Iris pigment epithelial cell (primary cell): ENCODE measurements at regions not wholly inside any gene's neighbourhood (a gene's known extent, or its start where the extent isn't known, plus 50 kb on each side); places are given as distances from the start of the nearest gene placed in this dataset.
"Not testable (repeated sequence)": the region's sequence is repeated elsewhere in the genome, so short reads cannot be mapped to it uniquely, and the experiment has no call there.

Experiments
- DNase-seq: peaks from one replicate; pipeline ENCODE4 v3.0.0-alpha.2; 2011; ENCODE audit warnings: low read depth

DNA sequence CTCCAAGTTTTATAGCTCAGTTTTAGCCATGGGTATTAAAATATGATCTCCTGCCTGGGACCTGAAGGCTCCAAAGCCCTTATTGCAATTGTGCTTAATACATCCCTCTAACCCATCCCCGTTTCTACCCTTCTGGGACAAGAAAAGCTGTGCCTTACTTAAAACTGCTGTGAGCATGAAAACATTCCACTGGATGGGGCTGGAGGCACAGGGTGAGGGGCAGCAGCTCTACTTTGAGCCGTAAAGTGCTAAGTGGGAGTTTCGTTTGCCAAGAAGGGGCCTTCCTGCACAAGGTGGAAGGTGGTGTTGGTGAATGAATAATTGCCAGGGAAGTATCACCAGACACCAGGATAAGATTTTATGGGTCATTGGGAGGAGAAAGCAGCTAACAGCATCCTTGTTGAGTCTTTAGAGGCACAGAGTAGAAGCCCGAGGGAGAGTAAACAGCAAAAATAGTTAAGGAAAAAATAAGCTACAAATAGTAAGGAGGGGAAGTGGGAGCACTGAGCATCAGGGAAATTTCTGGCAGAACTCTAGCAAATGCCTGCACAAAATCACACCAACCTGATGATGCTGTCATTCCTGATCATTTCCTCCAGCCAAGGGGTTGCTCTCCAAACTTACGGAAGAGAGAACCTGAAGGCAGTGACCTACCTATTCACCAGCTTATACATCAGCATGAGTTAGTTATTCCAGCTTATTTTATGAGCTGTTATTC, 218.4 kb downstream of the MREG start:
- no peak for DNase-seq

DNA sequence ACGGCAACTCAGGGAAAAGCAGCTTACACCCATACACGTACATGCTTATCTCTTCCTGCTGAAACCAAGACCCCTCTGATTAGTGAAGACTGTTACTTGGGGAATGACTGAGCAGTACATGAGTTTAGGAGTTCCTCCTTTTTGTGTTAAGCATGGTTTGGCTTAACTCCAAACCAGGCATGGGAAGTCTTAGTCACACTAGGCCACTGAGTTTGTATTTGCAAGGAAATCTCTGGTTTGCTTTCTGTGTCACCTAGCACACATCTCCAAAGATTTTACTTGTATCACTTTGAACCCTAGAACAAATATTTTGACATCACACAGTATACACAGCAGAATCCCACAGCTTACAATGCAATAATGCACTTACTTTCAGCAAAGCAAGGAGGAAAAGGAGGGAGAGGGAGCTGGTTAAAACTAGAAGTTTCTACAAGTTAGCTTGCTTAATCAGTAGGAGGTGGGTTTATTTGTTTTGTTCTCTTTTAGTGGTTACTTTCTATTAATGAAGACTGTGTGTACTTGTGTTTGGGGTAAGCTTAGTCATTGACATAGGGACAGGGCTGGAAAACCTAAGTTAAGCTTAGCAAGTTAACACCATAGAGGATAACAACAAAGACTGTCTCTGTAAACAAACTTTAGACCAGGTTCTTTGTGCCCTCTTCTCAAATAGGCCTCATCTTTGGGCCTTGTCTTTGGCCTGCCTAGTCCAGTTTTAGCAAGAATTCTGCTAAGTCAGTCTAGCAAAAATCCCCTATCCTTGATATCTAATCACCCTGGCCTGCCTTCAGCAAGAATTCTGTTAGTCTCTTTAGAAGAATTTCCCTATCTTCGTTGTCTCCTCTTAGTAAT, 219.4 kb downstream of the MREG start:
- DNase-seq, result peak; percentile 98

DNA sequence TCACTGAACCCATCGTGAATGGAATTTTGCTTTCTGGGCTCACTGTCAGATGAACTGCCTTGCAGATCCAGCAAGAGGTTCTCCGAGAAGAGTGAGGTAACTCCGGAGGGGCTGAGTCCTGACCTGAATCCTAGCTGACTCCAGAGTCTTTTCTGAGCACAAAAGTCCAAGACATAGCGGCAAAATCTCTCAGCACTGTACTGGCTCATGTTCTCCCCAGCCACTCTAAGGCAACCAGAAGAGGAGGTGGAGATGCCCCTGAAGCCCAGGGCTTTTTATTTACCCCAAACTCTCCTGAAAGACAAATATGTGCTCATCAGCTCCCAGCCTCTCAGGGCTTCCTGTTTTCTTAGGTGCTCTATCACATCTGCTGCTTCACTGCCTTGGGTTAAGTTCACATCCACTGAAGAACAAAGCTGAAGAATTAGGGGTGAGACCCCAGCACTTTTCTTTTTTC, 221.8 kb downstream of the MREG start:
- no peak for DNase-seq

DNA sequence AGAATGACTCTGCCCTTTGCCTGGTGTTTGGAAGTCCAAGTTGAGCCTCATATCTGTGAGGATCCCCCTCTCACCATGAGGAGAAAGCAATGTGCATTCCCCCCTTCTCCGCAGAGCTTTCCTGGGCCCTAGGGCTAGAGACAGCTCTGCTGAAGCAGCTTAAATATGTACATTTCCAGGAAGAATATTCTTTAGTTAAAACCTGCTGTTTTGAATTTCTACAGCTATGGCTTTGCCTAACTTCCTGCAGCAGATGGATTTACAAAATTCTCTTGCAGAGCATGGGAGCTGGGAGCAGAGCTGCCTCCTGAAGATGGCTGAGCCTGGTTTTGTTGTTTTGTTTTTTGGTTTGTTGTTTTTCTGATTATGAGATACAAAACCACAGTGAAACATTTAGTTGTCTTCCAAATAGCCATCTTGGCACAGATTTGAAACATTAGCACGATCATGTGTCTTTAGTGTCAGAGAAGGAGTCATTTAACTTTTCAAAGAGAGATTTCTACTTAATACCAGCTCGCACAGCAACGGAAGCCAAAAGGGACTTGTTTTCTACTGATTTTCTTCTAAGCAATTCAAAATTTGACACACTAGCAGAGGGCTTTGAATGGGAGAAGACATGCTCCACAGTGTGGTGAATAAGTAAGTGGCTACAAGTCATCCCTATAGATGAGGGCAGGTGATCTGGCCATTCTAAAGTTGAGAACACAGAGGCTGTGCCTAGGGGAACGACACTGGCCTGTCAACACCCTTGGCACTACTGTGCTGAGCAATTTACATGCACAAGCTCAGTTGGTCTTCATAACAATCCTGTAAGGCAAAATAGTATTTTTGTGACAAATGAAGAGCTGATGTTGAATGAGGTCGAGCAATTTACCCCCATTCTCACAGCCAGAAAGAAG, 222.6 kb downstream of the MREG start:
- no peak for DNase-seq

DNA sequence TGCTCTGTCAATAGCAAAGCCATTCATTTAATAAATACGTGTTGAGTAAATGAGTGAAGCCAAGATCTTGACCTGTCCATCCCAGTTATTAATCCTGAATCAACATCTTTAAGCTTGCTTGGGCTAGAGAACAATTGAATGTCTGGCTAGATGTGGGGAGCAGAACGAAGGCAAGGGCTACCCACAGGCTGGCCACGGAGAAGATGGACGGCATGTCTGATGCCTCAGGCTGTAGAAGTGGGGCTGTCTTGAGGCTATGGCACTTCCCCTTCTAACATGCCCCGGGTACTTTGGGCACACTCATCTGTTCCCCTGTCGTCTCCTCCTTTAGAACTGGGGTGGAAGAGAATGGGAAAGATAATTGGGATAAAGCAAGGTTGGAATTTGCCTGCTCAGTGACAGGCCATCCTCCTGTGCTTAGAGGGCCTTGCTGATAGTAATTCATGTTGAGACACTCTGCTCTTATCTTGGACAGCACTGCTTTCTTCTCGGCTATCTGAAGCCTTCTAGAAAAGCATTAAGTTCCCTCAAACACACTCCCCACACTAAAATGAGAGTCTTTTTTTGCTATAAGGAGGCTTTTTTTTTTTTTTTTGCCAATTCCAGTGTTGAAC, 225.7 kb downstream of the MREG start:
- DNase-seq, result no peak

DNA sequence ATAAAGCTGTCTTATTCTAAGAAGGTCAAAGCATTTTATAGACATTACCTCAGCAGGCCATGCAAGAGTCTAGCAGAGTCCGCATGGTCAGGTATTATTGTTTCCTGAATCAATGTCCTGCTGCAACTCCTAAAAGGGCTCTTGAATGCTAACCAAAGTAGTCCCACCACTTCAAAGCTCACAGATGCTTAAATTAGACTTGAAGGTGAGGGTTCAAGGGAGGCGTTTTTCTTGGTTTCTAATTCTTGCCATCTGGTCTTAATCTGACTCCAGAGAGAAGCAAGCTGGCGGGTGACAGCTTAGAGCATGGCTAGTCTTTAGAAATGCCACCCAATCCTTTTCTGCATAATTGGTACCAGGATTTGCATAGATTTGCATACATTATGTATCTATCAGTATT, 226.3 kb downstream of the MREG start:
- DNase-seq, result no peak

DNA sequence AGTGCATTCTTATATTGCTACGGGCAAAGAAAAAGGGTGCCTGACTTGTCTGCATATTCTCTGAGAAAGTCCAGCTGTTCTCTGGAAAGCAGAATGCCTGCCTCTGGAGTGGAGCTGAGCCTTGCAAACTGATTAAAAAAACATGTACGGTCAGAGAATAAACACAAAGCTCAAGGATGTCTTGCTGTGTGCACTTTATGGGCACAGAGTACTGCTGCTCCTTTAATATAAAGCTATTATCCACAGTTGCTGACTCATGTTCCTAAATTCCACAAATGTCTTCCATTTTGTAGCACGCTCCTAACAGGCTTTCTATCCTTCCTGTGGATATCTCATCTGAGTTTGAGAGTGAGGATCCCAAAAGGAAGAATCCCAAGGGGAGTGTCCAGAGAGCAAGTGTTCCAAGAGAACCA, 229.0 kb downstream of the MREG start:
- DNase-seq, result peak; percentile 55

DNA sequence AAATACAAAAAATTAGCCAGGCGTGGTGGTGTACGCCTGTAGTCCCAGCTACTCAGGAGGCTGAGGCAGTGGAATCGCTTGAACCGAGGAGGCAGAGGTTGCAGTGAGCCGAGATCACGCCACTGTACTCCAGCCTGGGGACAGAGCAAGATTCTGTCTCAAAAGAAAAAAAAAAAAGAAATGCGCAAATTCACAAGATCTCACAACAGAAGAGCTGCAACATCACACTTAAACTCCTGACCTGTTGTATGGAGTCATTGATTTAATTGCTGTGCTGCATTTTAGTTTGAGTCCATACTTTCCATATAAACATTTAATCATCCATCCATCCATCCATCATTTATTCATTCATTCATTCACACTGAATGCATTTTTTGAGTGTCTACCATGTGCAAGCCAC, 229.7 kb downstream of the MREG start:
- DNase-seq, result not testable (repeated sequence)

DNA sequence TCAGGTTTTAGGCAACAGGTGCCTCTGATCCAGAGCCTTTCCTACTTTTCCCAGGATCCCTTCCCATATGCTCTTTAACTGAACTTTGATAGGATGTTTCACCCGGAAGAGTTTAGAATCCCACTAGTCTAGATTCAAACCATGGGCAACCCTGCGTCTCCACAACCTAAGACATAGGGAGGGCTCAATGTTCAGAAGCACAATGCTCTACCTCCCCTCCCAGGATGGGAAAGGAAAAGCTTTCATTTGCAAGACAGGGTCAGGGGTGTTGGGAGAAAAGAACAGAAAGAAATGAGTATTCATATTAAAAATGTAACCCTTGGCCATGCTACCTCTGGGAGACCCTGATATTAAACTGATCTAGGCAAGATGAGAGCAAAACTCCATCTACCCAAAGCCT, 230.4 kb downstream of the MREG start:
- DNase-seq, result no peak

DNA sequence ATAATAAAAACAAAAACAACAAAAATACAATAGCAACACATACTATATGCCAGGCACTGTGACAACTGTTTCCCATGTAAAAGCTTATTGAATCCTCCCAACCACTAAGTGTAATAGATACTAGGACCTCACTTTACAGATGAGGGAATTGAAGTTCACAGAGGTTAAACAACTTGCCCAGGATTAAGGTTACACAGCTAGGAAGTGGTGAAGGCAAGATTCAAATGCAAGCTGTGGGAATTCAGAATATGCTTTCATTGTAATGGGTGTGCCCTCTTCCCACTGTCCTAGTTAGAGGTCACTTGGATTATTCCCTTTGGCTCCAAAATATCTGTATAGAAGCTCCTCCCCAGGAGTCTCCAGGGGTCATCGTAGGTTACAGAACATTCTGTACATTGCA, 231.1 kb downstream of the MREG start:
- DNase-seq, result no peak

DNA sequence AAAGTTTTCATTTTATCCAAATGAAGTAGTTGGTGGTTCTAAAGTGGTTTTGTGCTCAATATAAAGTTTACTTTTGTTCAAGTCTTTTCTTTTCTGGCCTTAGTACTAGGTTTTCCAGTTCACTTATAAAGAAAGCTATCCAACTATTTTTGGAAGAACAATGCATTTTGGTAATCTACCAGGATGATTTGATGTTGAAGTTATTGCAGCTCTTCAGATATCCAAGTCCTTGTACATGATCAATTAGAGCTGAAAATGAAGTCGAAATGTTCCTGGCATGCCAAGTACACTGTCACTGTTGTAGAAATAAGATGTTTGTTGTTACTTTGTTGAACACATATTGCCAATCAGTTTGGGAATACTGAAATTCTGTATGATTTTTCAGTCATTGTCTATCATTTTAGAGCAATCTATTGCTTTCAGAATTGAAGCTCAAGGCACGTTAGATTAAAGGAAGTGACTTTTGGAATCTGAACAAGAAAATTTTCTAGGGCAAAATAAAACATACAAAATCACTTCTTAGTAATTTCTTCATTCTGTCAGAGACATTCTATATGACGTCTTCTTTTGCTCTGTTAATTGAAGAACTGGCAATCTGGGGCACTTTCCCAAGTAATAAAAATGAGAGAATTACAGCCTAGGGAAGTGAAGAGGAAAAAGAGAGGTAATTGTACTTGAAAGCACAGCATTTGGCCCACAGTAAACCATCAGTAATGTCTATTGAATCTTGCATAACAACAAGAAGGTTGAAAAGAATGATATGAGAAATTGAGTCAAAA, 232.3 kb downstream of the MREG start:
- DNase-seq, result no peak

DNA sequence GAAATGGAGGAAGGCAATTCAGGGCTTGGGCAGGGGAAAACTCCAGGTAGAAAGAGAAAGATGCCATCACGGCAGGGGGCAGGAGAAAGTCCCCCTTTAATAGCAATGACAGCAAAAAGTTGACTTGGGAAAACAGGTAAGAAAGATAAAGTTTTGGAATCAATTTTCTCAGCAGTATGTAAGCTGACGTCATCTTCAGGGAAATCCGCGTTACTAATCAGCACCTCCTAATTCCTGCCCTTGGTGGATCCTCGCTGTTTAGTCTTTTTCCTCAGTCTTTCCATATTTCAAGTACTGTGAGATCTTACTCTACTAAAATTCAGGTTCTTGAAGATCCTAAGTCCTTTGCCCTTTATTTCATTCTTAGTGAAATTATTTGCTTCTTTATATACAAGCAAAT, 233.0 kb downstream of the MREG start:
- no peak for DNase-seq

DNA sequence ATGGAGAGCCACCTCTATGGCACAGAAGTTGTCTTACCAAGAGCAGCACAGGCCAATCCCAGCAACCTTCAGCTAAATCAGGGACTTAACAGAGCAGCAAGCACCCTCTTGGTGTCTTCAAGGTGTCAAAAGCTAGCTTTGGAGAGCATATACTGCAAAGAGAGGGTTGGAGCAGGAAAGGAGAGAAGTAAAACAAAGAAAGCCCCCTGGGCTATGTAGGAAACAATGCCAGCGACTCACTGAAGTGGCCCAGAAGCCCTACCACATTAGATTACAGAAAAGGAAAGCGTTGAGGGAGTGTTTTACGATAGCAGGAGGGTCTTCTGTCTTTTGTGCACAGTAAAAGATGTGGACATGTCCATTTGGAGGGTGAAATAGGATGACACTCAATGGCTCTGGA, 233.4 kb downstream of the MREG start:
- no peak for DNase-seq

DNA sequence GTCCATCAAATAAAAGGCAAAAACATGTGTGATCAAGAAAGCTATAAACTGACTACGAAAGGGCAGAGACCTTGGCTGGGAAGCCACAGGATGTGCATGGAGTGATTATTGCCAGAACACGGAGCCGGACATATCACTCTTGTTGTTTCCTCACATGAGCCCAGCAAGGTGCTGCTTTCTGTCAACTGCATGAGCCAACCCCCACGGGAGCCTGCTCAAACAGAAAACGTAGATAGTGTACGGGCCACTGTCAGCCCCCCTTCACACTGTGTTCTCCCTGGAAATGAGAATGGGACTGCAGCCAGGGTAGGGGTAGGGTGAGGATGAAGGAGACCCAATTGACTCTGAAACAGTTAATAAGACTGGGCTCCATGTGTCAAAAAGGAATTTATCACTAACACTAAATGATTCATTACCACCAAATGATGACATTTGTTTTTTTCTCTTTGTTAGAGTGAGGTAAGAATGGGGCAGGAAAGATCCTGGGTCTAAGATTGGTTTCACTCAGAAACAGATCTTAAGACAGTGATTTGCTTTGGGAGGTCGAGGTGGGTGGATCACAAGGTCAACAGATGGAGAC, 235.8 kb downstream of the MREG start:
- no peak for DNase-seq

DNA sequence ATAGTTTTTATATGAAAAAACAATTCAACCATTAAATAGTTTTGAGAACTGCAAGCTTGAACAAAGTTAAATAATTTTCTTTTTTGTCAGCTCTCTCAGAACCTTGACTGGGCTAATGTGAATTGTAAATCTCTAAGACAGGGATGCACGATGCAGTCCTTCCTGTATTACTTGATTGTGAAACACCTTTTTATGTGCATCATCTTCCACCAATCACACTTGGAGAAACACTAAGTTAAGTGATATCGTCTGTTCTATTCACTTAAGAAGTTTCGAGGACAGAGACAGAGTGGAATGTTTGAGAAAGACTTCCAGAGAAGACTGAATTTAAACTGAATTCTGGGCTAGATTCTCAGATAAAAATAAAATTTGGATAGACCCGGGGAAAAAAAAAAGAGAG, 238.2 kb downstream of the MREG start:
- DNase-seq, result peak; percentile 62

DNA sequence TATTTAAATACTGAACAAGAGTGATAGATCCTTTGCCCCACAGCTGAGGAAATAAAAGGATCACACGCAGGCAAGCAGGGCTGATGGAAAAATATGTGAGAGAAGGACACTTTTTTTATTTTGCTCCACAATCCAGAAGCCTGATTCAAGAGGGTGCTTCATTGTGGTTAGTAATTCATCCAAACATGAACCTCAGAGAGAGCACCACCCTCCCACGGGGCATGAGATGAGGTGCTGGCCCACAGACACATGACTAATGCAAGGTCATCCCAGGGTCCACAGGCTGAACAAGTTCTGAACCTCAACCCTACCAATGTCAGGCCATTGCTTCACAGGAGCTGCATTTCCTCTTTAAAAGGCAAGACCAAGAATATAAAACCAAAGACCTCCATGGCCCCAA, 239.6 kb downstream of the MREG start:
- DNase-seq, result peak; percentile 98

DNA sequence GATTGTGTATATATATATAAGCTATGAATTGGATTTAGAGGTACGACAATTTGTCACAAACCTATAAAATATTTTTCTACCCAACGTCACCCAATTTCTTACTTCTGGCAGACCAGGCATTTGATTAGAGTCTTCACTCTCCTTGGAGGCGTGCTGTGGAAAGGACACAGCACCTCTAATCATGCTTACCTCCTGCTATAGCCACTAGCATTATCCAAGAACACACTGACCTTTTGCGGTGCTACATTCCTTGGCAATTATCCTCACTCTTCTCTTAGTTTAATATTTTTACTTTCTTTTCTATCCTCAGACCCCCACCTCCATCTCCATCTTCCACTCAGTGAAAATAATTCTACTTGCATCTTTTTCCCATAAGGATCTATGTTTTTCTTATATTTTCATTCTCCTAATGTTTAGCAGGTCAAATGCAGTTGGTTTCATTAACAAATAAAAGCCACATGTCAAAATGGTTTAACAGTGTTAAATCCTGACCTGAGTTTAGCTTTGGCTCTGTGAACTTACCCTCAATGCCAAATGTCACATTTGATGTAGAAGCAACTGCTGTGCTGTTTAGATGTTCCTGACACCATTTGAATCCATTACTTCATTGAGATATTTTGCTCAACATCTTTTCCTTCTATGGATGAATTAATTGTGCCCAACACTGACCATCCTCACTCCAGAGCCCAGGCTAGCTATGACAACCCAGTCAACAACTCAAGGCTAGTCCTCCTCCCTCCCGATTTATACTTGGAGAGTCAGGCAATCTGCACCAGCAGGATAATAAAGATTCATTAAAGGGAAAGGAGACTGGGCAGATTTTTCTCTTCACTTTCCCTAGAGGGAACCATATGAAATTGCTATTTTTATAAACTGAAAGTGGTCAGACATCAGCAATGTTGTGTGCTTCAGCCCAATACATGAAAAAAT, 240.5 kb downstream of the MREG start:
- DNase-seq, result no peak

DNA sequence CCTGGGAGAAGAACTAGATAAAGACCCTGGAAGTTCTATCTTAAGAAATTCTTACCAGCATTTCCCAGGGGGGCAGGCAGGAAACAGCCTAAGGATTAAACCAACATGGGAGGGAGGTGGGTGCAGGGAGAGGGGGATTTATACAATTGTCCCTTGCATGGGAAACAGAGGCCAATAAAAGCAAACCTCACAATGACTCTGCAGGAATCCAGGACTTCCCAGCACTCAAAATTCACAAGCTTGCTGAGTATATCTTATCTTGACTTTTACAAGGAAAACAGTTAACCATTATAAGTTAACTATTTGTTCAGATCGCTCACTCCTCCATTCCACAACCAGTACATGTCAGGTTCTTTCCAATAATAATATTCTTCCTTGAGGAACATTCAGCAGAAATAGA, 241.3 kb downstream of the MREG start:
- DNase-seq, result peak; percentile 45

DNA sequence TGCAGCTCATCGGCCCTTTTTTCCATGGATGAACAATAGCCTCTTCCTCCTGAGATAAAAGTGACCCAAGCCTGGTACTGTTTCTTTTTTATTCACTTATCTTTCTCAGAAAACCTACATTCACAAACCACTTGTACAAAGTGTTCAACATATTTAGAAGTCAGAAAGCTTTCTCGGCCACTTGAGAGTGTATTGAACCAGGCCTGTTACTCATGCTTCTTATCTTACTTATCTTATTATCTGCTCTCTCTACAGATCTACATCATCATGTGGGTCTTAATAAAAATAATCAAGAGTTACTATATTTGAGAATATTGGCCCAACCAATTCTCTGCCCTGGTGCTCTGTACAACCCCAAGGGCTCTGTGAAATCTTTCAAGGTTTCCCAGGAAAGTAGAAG, 242.1 kb downstream of the MREG start:
- DNase-seq, result peak; percentile 44

DNA sequence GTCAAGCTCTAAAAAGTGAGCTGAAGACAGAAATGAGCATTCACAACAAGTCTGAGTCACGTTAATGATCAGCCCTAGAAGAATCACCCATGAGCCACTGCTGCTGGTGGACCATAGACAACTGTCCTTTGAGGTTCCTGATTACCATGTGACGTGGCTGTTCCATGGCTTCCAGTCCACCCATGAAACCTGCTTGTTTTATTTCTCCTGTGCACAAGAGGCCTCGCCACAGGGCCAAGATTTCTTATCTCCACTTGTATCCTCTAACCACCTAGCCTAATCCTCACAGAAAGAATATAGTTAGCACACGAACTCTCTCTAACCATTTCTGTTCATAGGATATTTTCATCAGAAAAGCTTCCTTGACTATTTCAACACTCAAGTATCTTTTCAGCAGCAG, 242.7 kb downstream of the MREG start:
- no peak for DNase-seq
